ENCODE measurements at regions not wholly inside any gene's neighbourhood (a gene's known extent, or its start where the extent isn't known, plus 50 kb on each side); places are given as distances from the start of the nearest gene placed in this dataset.
"Not testable (repeated sequence)": the region's sequence is repeated elsewhere in the genome, so short reads cannot be mapped to it uniquely, and the experiment has no call there.

DNA sequence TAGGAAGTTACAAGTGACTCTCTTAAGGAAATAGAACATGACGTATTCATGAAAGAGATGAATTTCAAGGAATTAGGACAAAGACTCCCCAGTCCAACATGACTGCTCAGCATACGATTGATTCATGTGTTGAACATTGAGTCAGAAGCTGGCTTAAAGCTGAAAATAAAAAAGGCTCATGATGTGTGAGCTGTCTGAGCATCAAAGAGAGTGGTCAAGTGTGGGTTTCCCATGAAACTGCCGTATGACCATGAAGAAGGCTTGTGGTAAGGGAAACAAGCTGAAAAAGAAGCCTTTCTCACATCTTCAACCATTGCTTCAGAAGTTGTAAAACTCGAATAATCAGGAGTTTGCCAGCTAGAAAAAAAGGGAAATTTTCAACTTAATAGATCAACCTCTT, 201.9 kb upstream of the APCDD1 start:
- Histone ChIP-seq H3K4me1 (ENCODE audit: control insufficient read depth in 5 of 5, insufficient read depth in 5 of 5, low read length in 5 of 5) (peaks cover 0 to 4% (median 2%) of the 10 kb centered on the region in 5 donors), H3K4me3 (ENCODE audit: low read depth in 1 of 5, low read length in 5 of 5) (no peak overlapping the region), H3K9ac (ENCODE audit: low read length in 5 of 5) (no peak overlapping the region), H3K36me3 (ENCODE audit: control insufficient read depth in 5 of 5, insufficient read depth in 5 of 5, low read length in 5 of 5) (no peaks in the 10 kb centered on the region), H3K9me3 (ENCODE audit: control insufficient read depth in 5 of 5, low read length in 5 of 5) (no peaks in the 10 kb centered on the region), H3K27ac (ENCODE audit: low read depth, low read length) (no peak overlapping the region), H3K27me3 (ENCODE audit: control insufficient read depth in 5 of 5, insufficient read depth in 4 of 5, low read length in 5 of 5) (peaks cover 0 to 3% (median 0%) of the 10 kb centered on the region in 5 donors)

- no peak overlapping the region for H3K9ac ChIP-seq (ENCODE audit: low read length in 5 of 5)
- no peaks in the 10 kb centered on the region for H3K4me1 ChIP-seq (ENCODE audit: control insufficient read depth in 5 of 5, insufficient read depth in 5 of 5, low read length in 5 of 5)
- no peak overlapping the region for H3K27ac ChIP-seq (ENCODE audit: low read depth, low read length)
- no peaks in the 10 kb centered on the region for H3K27me3 ChIP-seq (ENCODE audit: control insufficient read depth in 5 of 5, insufficient read depth in 4 of 5, low read length in 5 of 5)
- no peaks in the 10 kb centered on the region for H3K9me3 ChIP-seq (ENCODE audit: control insufficient read depth in 5 of 5, low read length in 5 of 5)
- no peak overlapping the region for H3K4me3 ChIP-seq (ENCODE audit: low read depth in 1 of 5, low read length in 5 of 5)
- H3K36me3 ChIP-seq (ENCODE audit: control insufficient read depth in 5 of 5, insufficient read depth in 5 of 5, low read length in 5 of 5): no peaks in the 10 kb centered on the region
Observed at GRCh38 chr18:10252952-10253705, 201.3 kb upstream of the APCDD1 start.

GRCh38 chr18:10256276-10256675, 198.2 kb upstream of the APCDD1 start:
- not testable (repeated sequence) for H3K27me3 ChIP-seq (ENCODE audit: control insufficient read depth in 5 of 5, insufficient read depth in 4 of 5, low read length in 5 of 5); H3K4me3 ChIP-seq (ENCODE audit: low read depth in 1 of 5, low read length in 5 of 5); H3K9me3 ChIP-seq (ENCODE audit: control insufficient read depth in 5 of 5, low read length in 5 of 5)

GRCh38 chr18:10258836-10259474, 195.5 kb upstream of the APCDD1 start:
- peaks cover 0 to 4% (median 0%) of the 10 kb centered on the region in 5 donors for H3K9me3 ChIP-seq (ENCODE audit: control insufficient read depth in 5 of 5, low read length in 5 of 5)

More at GRCh38 chr18:10256276-10256675, 198.2 kb upstream of the APCDD1 start:
- H3K4me1 ChIP-seq (ENCODE audit: control insufficient read depth in 5 of 5, insufficient read depth in 5 of 5, low read length in 5 of 5); H3K9ac ChIP-seq (ENCODE audit: low read length in 5 of 5); H3K36me3 ChIP-seq (ENCODE audit: control insufficient read depth in 5 of 5, insufficient read depth in 5 of 5, low read length in 5 of 5); H3K27ac ChIP-seq (ENCODE audit: low read depth, low read length): not testable (repeated sequence)

DNA sequence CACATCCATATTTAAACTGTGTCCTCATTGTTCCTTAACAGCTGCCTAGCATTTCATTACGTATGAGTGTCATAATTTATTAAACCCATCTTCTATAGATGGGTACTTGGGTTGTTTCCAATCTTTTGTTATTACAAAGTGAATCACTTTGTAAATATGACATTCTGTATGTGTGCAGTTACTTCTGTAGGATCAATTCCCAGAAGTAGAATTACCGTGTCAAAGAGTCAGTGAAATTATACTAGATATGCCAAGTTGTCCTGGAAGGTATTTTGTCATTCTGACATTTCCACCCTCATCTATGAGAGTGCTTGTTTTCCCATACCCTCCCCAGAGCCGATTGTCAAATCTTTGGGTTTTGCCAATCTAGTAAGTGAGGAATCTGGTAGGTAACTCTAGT, 194.5 kb upstream of the APCDD1 start:
- Histone ChIP-seq H3K4me1 (ENCODE audit: control insufficient read depth in 5 of 5, insufficient read depth in 5 of 5, low read length in 5 of 5) (peaks cover 0 to 8% (median 4%) of the 10 kb centered on the region in 5 donors), H3K4me3 (ENCODE audit: low read depth in 1 of 5, low read length in 5 of 5) (no peak overlapping the region), H3K9ac (ENCODE audit: low read length in 5 of 5) (no peak overlapping the region), H3K27ac (ENCODE audit: low read depth, low read length) (no peak overlapping the region), H3K9me3 (ENCODE audit: control insufficient read depth in 5 of 5, low read length in 5 of 5) (peaks cover 0 to 4% (median 0%) of the 10 kb centered on the region in 5 donors), H3K27me3 (ENCODE audit: control insufficient read depth in 5 of 5, insufficient read depth in 4 of 5, low read length in 5 of 5) (no peaks in the 10 kb centered on the region), H3K36me3 (ENCODE audit: control insufficient read depth in 5 of 5, insufficient read depth in 5 of 5, low read length in 5 of 5) (no peaks in the 10 kb centered on the region)

More at GRCh38 chr18:10258836-10259474, 195.5 kb upstream of the APCDD1 start:
- Histone ChIP-seq H3K4me1 (ENCODE audit: control insufficient read depth in 5 of 5, insufficient read depth in 5 of 5, low read length in 5 of 5) (peaks cover 0 to 8% (median 4%) of the 10 kb centered on the region in 5 donors), H3K36me3 (ENCODE audit: control insufficient read depth in 5 of 5, insufficient read depth in 5 of 5, low read length in 5 of 5) (no peaks in the 10 kb centered on the region), H3K27me3 (ENCODE audit: control insufficient read depth in 5 of 5, insufficient read depth in 4 of 5, low read length in 5 of 5) (no peaks in the 10 kb centered on the region), H3K4me3 (ENCODE audit: low read depth in 1 of 5, low read length in 5 of 5) (no peak overlapping the region), H3K9ac (ENCODE audit: low read length in 5 of 5) (no peak overlapping the region), H3K27ac (ENCODE audit: low read depth, low read length) (no peak overlapping the region)

DNA sequence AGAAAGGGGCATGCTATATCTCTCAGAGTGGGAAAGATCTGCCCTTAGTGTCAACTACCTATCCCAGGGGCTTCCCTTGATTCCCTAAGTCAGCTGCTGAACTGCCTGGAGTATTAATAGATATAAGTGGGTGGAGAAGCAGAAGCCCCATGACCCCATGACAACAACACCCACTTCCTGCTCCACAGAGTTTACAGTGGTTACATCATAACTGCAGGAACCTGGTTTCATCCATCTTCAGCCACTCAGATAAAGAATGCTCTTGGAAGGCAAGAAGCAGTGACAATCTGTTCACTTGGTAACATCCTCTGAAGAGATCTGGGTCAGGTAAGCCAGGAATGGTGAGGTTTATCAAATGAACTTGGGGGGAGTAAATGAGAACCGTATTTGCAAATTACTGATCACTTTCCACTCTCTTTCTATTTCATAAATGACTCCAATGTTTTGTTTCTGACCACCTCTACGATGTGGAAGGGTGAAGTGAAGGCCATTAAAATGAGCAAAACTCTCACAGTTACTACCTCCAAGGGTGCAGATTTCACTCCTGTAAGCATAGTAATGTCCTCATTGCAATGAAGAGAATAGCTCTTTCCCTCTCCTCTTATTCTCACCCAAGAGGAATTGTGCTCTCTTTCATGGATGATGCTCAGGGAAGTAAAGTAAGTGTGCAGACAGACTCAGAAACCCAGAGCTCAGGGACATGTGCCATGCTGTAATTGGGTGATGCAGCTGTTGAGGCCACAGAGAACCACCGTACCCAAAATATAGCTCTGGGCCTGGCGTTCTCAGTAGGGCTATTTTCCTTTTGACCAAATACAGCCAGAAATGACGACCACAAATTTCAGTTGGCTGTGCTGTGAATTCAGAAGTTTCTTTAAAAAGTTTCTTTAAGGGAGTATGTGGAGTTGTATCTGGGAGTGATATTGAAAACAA, 192.8 kb upstream of the APCDD1 start:
- Histone ChIP-seq H3K27me3 (ENCODE audit: control insufficient read depth in 5 of 5, insufficient read depth in 4 of 5, low read length in 5 of 5) (no peaks in the 10 kb centered on the region), H3K36me3 (ENCODE audit: control insufficient read depth in 5 of 5, insufficient read depth in 5 of 5, low read length in 5 of 5) (no peaks in the 10 kb centered on the region), H3K9ac (ENCODE audit: low read length in 5 of 5) (no peak overlapping the region), H3K27ac (ENCODE audit: low read depth, low read length) (no peak overlapping the region), H3K4me1 (ENCODE audit: control insufficient read depth in 5 of 5, insufficient read depth in 5 of 5, low read length in 5 of 5) (peaks cover 0 to 8% (median 4%) of the 10 kb centered on the region in 5 donors), H3K9me3 (ENCODE audit: control insufficient read depth in 5 of 5, low read length in 5 of 5) (peaks cover 0 to 4% (median 0%) of the 10 kb centered on the region in 5 donors), H3K4me3 (ENCODE audit: low read depth in 1 of 5, low read length in 5 of 5) (no peak overlapping the region)

- Histone ChIP-seq H3K4me3 (ENCODE audit: low read depth in 1 of 5, low read length in 5 of 5) (no peak overlapping the region), H3K4me1 (ENCODE audit: control insufficient read depth in 5 of 5, insufficient read depth in 5 of 5, low read length in 5 of 5) (peaks cover 0 to 8% (median 4%) of the 10 kb centered on the region in 5 donors), H3K36me3 (ENCODE audit: control insufficient read depth in 5 of 5, insufficient read depth in 5 of 5, low read length in 5 of 5) (no peaks in the 10 kb centered on the region), H3K9me3 (ENCODE audit: control insufficient read depth in 5 of 5, low read length in 5 of 5) (peaks cover 0 to 4% (median 0%) of the 10 kb centered on the region in 5 donors), H3K9ac (ENCODE audit: low read length in 5 of 5) (no peak overlapping the region), H3K27ac (ENCODE audit: low read depth, low read length) (no peak overlapping the region), H3K27me3 (ENCODE audit: control insufficient read depth in 5 of 5, insufficient read depth in 4 of 5, low read length in 5 of 5) (no peaks in the 10 kb centered on the region)
Observed at GRCh38 chr18:10262566-10262965, 191.9 kb upstream of the APCDD1 start.

DNA sequence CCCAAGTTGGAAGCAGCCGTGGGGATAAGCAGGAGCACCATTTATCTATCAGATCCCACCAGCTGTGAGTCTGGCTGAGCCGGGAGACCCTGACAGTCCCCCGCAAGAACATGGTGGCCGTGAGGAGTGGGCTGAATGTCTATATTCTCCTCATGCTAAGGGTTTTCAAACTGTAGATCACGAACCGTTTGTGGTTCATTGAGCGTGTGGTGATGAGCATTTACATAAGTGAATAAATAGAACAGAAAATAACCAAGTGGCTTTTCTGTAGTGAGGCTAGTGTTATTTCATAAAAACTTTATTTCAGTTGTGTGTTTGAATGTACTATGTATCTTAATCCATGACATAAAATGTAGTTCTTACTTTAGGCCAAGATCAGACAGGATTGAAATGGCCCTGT, 190.2 kb upstream of the APCDD1 start:
- H3K27me3 ChIP-seq (ENCODE audit: control insufficient read depth in 5 of 5, insufficient read depth in 4 of 5, low read length in 5 of 5): no peaks in the 10 kb centered on the region

DNA sequence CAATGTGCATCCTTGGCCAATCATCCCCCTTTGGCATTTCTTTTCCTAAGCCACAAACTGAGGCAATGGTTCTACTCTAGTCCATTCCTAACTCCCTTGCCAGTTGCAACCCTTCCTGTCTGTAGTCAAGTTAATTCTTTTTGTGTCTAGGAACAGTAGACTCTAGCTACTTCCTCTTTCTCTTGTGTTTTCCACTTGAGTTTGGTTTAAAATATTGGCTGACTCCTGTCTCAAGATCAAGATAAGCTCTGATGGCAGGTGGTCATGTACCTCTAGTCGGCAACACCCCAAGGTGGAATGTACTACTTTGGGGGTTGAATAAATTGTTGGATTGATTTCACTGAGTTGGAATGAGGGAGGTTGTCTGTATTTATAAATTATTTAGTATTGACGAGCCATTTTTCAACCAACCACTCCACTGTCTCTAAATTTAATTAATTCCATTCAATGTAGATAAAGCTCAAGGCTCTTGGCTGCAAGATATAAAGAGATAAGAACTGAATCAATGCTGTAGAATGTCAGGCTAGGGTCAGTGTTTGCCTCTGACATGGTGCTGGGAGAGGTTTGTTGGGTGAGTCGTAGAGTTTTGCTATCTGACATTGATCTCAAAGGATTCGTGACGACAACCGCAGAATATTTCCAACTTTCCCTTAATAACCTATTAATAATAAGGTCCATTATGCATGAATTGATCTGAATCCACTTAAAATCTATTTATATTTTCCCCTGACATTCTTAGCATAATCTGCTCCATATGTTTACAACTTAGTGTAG, 188.7 kb upstream of the APCDD1 start:
- Histone ChIP-seq H3K4me1 (ENCODE audit: control insufficient read depth in 5 of 5, insufficient read depth in 5 of 5, low read length in 5 of 5) (peaks cover 11 to 29% (median 22%) of the 10 kb centered on the region in 5 donors), H3K9ac (ENCODE audit: low read length in 5 of 5) (no peak overlapping the region), H3K9me3 (ENCODE audit: control insufficient read depth in 5 of 5, low read length in 5 of 5) (peaks cover 0 to 4% (median 0%) of the 10 kb centered on the region in 5 donors), H3K4me3 (ENCODE audit: low read depth in 1 of 5, low read length in 5 of 5) (no peak overlapping the region), H3K27ac (ENCODE audit: low read depth, low read length) (no peak overlapping the region), H3K36me3 (ENCODE audit: control insufficient read depth in 5 of 5, insufficient read depth in 5 of 5, low read length in 5 of 5) (no peaks in the 10 kb centered on the region), H3K27me3 (ENCODE audit: control insufficient read depth in 5 of 5, insufficient read depth in 4 of 5, low read length in 5 of 5) (no peaks in the 10 kb centered on the region)

More for the DNA sequence above, 190.2 kb upstream of the APCDD1 start:
- Histone ChIP-seq H3K9ac (ENCODE audit: low read length in 5 of 5) (no peak overlapping the region), H3K4me1 (ENCODE audit: control insufficient read depth in 5 of 5, insufficient read depth in 5 of 5, low read length in 5 of 5) (peaks cover 3 to 14% (median 7%) of the 10 kb centered on the region in 5 donors), H3K27ac (ENCODE audit: low read depth, low read length) (no peak overlapping the region), H3K9me3 (ENCODE audit: control insufficient read depth in 5 of 5, low read length in 5 of 5) (peaks cover 0 to 4% (median 0%) of the 10 kb centered on the region in 5 donors), H3K4me3 (ENCODE audit: low read depth in 1 of 5, low read length in 5 of 5) (no peak overlapping the region), H3K36me3 (ENCODE audit: control insufficient read depth in 5 of 5, insufficient read depth in 5 of 5, low read length in 5 of 5) (no peaks in the 10 kb centered on the region)

Data from subcutaneous abdominal adipose tissue (tissue), 5 donors.